Choroid plexus epithelial cell (primary cell): ENCODE measurements at regions not wholly inside any gene's neighbourhood (a gene's known extent, or its start where the extent isn't known, plus 50 kb on each side); places are given as distances from the start of the nearest gene placed in this dataset.

Experiments
- DNase-seq: peaks from one replicate; pipeline ENCODE4 v3.0.0-alpha.2; 2010; ENCODE audit warnings: low read depth
- H3K4me3 ChIP-seq: 2 replicates; pipeline ENCODE4 v1.5.1; 2011; ENCODE audit warnings: low read depth, mild to moderate bottlenecking, control low read depth, low read length, moderate library complexity
- CTCF ChIP-seq: conservative IDR thresholded peaks from 2 replicates; pipeline ENCODE4 v1.5.1; 2011; ENCODE audit warnings: low read depth, mild to moderate bottlenecking, control low read depth, inconsistent platforms, low read length, moderate library complexity

GRCh38 chr14:85728476-85729065 lies 198.6 kb downstream of the FLRT2 start:
- no peak overlapping the region for H3K4me3 ChIP-seq
- no peak for TF ChIP-seq CTCF
- DNase-seq, result no peak

- no peak overlapping the region for H3K4me3 ChIP-seq
- no peak for DNase-seq
Observed at GRCh38 chr14:85714069-85714468, 184.1 kb downstream of the FLRT2 start.

DNA sequence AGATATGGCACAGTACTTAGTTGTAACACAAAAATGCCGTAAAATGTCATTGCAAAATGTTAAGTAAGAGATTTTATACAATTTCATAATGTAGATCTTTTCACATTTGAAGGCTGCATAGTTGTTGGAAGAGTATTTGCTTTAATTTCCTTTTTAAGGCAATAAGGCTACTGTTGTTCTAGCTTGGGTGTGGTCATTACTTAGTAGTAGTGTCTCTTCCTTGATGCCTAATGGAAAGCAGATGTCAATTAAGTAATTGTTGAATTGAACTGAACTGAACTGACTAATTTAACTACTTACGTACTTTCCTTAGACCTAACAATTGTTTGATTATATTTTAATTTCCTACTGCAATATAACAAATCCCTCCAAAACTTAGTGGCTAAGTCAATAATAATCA lies 181.7 kb downstream of the FLRT2 start:
- H3K4me3 ChIP-seq, result no peak overlapping the region
- DNase-seq, result no peak
- no peak for TF ChIP-seq CTCF

More at GRCh38 chr14:85714069-85714468, 184.1 kb downstream of the FLRT2 start:
- no peak for TF ChIP-seq CTCF
